NCI-H1930 (cell line): ENCODE measurements at regions not wholly inside any gene's neighbourhood (a gene's known extent, or its start where the extent isn't known, plus 50 kb on each side); places are given as distances from the start of the nearest gene placed in this dataset.

Experiments used
- DNase-seq, 2 experiments: peaks; one replicate each; lab custom pipeline; 2025; lab: John Stamatoyannopoulos, UW

- no peak for DNase-seq
These were observed 392.9 kb downstream of the NUAK1 start for GRCh38 chr12:105745811-105746210.

- DNase-seq: no peak
These were observed 389.8 kb downstream of the NUAK1 start for GRCh38 chr12:105748806-105749600.

- DNase-seq: no peak
These were observed 388.7 kb downstream of the NUAK1 start for GRCh38 chr12:105750096-105750495.

GRCh38 chr12:105754313-105754712 is 384.4 kb downstream of the NUAK1 start:
- DNase-seq: no peak

- no peak for DNase-seq
These were observed 381.8 kb downstream of the NUAK1 start for GRCh38 chr12:105756961-105757360.

- DNase-seq: no peak
These were observed 379.6 kb downstream of the NUAK1 start for GRCh38 chr12:105759149-105759548.

- no peak for DNase-seq
These were observed 377.7 kb downstream of the NUAK1 start for GRCh38 chr12:105761075-105761474.

GRCh38 chr12:105764216-105764835 is 374.4 kb downstream of the NUAK1 start:
- DNase-seq: no peak

GRCh38 chr12:105765053-105766014 is 373.4 kb downstream of the NUAK1 start:
- no peak for DNase-seq

GRCh38 chr12:105766029-105766428 is 372.7 kb downstream of the NUAK1 start:
- no peak for DNase-seq

- no peak for DNase-seq
These were observed 369.3 kb downstream of the NUAK1 start for GRCh38 chr12:105769486-105769885.

GRCh38 chr12:105773471-105773870 is 365.3 kb downstream of the NUAK1 start:
- no peak for DNase-seq

GRCh38 chr12:105774037-105774436 is 364.7 kb downstream of the NUAK1 start:
- no peak for DNase-seq

GRCh38 chr12:105775343-105775742 is 363.4 kb downstream of the NUAK1 start:
- no peak for DNase-seq

- DNase-seq: no peak
These were observed 354.5 kb downstream of the NUAK1 start for GRCh38 chr12:105783983-105784947.

- no peak for DNase-seq
These were observed 345.3 kb downstream of the NUAK1 start for GRCh38 chr12:105793421-105793820.

- no peak for DNase-seq
These were observed 340.4 kb downstream of the NUAK1 start for GRCh38 chr12:105798256-105798845.

GRCh38 chr12:105799103-105799502 is 339.7 kb downstream of the NUAK1 start:
- DNase-seq: no peak

GRCh38 chr12:105801351-105801750 is 337.4 kb downstream of the NUAK1 start:
- no peak for DNase-seq

GRCh38 chr12:105803292-105803691 is 335.5 kb downstream of the NUAK1 start:
- no peak for DNase-seq
